Iris pigment epithelial cell (primary cell): ENCODE measurements at regions not wholly inside any gene's neighbourhood (a gene's known extent, or its start where the extent isn't known, plus 50 kb on each side); places are given as distances from the start of the nearest gene placed in this dataset.

Experiments used
- DNase-seq: peaks from one replicate; pipeline ENCODE4 v3.0.0-alpha.2; 2011; ENCODE audit warnings: low read depth

GRCh38 chr6:2426561-2427340 is 181.3 kb upstream of the GMDS start:
- DNase-seq: peak; percentile 72

GRCh38 chr6:2416128-2416712 is 170.8 kb upstream of the GMDS start:
- DNase-seq: no peak

- DNase-seq: no peak
These were observed 169.6 kb upstream of the GMDS start for GRCh38 chr6:2414885-2415547.

- DNase-seq: peak; percentile 86
These were observed 167.3 kb upstream of the GMDS start for GRCh38 chr6:2412731-2413130.

- DNase-seq: no peak
These were observed 165.4 kb upstream of the GMDS start for GRCh38 chr6:2410656-2411380.

- DNase-seq: no peak
These were observed 162.1 kb upstream of the GMDS start for GRCh38 chr6:2407525-2407924.

- DNase-seq: no peak
These were observed 159.0 kb upstream of the GMDS start for GRCh38 chr6:2404211-2404929.

- DNase-seq: no peak
These were observed 158.1 kb upstream of the GMDS start for GRCh38 chr6:2403546-2403945.

- DNase-seq: peak; percentile 34
These were observed 151.6 kb upstream of the GMDS start for GRCh38 chr6:2396846-2397630.

DNA sequence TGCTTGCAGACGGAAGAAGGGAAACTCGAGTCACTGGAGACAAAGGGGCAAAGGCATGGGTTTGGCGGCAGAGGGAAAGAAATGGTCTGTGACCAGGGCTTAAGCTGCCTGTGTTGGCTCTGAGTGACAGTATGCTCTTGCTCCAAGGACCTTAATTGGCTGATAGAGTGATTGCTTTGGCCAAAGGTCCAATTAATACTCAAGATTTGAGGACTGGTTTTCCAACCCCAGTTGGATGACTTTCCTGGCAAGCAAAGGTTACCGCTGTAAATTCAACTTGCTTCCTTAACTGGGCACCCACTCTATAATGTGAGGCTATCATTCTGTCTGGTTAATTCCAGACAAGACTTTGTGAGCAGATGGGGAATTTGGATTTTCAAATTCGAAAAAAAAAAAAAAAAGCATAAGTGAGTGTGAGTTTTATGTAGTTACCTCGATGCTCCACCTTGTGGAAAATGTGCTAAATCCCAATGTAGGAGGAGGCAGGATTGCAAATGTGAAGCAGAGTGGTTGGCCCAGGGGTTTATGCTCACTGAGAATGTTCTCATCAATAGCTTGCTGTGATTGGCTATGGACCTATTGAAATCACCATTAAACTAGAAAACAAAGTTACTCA is 150.7 kb upstream of the GMDS start:
- DNase-seq: no peak

DNA sequence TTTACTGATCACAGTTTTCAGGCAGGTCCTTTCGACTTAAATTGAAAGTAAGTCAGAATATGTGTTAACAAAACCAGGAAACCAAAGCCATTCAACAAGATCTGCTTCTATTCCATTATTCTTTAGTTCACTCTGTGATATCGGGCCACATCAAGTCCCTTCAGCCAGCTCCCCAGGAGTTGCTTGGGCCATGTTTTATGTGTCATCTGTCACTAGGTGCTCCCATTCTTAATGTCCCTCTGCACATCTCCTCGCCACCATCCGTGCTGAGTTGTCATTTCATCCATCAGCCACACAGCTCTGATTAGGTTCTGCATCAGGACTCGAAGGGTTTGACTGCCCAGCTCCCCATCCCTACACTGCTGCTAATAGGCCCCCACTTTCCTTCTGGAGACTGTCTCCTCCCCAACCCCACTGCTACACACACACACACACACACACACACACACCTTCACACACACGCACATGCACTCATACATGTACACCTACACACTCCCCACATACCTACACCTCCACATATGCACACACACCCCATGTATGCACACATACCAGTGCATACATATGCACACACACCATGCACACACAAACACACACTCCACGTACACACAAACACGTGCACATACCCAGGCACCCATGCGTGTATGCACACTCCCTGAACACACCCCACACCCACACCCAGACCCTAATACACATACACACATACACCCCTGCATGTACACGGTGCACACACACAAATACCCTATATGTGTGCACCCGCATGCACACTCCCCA is 143.3 kb upstream of the GMDS start:
- no peak for DNase-seq

- no peak for DNase-seq
These were observed 142.0 kb upstream of the GMDS start for GRCh38 chr6:2387445-2387844.

GRCh38 chr6:2385471-2385983 is 140.1 kb upstream of the GMDS start:
- DNase-seq: no peak

DNA sequence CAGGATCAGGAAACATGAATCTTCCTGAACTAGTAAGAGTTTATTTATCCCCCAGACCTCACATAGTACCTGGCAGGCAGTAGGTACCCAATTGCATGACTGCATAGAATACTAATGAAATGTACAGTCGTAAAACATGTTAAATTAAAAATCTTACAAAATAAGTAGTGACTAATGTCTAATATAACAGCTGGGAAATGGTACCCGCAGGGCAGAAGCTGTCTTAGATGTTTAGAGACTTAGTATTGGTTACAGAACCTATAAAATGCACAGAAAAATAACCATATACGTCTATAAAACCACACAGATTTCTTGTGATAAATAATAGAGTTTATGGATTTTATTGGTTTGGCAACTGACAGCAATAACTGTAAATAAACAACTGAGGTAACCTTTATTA is 139.1 kb upstream of the GMDS start:
- DNase-seq: no peak

- DNase-seq: no peak
These were observed 136.7 kb upstream of the GMDS start for GRCh38 chr6:2381872-2382661.

GRCh38 chr6:2378891-2379652 is 133.7 kb upstream of the GMDS start:
- peak; percentile 70 for DNase-seq

- no peak for DNase-seq
These were observed 132.7 kb upstream of the GMDS start for GRCh38 chr6:2378046-2378657.
